Activated CD8-positive, alpha-beta T cell treated with anti-CD3 and anti-CD28 coated beads, Interleukin-2, amount 10 ng/mL, durations not matched to agents 7 days and 5 days (primary cell): ENCODE measurements at regions not wholly inside any gene's neighbourhood (a gene's known extent, or its start where the extent isn't known, plus 50 kb on each side); places are given as distances from the start of the nearest gene placed in this dataset.

ENCODE experiments used
- ATAC-seq: fragments of 150-1000 bp; cut with Tn5 transposase; one replicate; pipeline ENCODE4 v1.10.0; 2021; ENCODE audit warnings: moderate library complexity
- CTCF ChIA-PET: fragments of 350-600 bp; sonication (Branson Sonifier 250); formaldehyde crosslinking; loops from one replicate; lab custom pipeline; 2021; ENCODE audit warnings: antibody characterized with exemption; lab: Charles Lee
- POLR2A ChIA-PET: fragments of 350-600 bp; sonication (Branson Sonifier 250); formaldehyde crosslinking; loops from one replicate; lab custom pipeline; 2021; ENCODE audit warnings: antibody characterized with exemption; lab: Charles Lee
- DNase-seq: peaks from one replicate; pipeline ENCODE4 v3.0.0-alpha.2; 2020
- H3K27ac Mint-ChIP-seq: one replicate; pipeline ENCODE4 v1.8.0; 2021; ENCODE audit warnings: mild to moderate bottlenecking, mixed read lengths
- H3K27me3 Mint-ChIP-seq: one replicate; pipeline ENCODE4 v1.8.0; 2021; ENCODE audit warnings: low read depth, mixed read lengths
- H3K36me3 Mint-ChIP-seq: one replicate; pipeline ENCODE4 v1.8.0; 2021; ENCODE audit warnings: low read depth, mixed read lengths
- H3K4me1 Mint-ChIP-seq: one replicate; pipeline ENCODE4 v1.8.0; 2021; ENCODE audit warnings: low read depth, mixed read lengths
- H3K4me3 Mint-ChIP-seq: one replicate; pipeline ENCODE4 v1.8.0; 2021; ENCODE audit warnings: mild to moderate bottlenecking, mixed read lengths
- H3K9me3 Mint-ChIP-seq: one replicate; pipeline ENCODE4 v1.8.0; 2022; ENCODE audit warnings: mixed read lengths; ENCODE audit not compliant: insufficient read depth

DNA sequence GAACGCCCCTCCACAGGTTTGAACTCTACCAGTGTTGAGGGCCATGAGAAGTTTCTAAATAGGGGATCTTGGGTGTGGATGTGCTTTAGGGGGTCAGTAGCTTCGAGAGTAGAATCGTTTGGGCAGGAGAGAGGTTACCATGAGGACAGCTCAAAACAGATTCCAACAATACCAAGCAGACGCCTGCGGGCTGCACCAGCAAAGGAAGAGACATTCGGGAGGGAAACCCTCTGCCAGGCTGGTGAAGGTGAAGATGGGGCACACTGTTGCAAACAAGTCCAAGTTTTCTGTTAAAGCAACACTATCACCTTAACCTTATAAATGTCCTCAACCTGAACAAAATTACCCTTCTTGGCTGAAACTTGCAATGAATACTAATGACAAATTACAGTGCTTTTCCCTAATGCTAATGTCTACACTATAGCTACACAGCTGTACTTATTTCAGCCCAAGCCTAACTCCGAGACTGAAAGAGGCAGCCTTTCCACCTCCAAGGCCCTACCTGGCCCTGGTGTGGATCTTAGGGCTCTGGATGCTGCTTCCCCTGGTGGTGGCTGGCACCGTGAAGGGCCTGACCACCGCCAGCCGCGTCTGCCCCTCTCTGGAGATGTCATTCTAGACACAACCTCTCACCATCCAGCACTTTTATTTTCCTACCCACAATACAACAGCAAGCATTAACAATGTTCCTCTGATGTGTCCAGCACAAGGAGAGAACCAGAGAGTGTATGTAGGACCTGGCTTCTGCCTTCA is 80.1 kb downstream of the DLL1 start:
- Mint-ChIP-seq H3K9me3 (peaks cover 5% of the 10 kb centered on the region), H3K4me1 (peaks cover 6% of the 10 kb centered on the region), H3K36me3 (no peaks in the 10 kb centered on the region), H3K4me3 (no peak overlapping the region), H3K27ac (no peak overlapping the region), H3K27me3 (peaks cover 8% of the 10 kb centered on the region)
- peak; percentile 12 for DNase-seq
- ChIA-PET POLR2A (no interaction called here), CTCF (no interaction called here)
- no peak for ATAC-seq

DNA sequence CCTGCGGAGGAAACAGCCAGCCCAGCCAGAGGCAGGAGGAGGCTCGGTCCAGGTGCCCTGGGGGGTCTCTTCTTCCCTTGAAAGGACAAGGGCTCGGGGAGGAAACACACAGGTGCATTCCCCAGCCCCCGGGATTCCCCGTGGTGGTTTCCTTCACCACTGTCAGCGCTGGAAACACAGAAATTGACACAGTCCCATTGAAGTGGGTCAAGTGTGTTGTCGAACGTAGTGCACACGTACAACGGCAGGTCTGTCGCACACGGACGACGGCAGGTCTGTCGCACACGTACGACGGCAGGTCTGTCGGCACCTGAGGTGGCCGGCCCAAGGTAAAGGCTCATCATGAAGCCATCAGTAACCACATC is 80.9 kb downstream of the DLL1 start:
- DNase-seq (peak; percentile 17), ATAC-seq (no peak)
- ChIA-PET CTCF (no interaction called here), POLR2A (no interaction called here)
- Mint-ChIP-seq H3K4me3 (no peak overlapping the region), H3K9me3 (peaks cover 5% of the 10 kb centered on the region), H3K27ac (no peak overlapping the region), H3K27me3 (peaks cover 8% of the 10 kb centered on the region), H3K4me1 (peaks cover 6% of the 10 kb centered on the region), H3K36me3 (no peaks in the 10 kb centered on the region)

DNA sequence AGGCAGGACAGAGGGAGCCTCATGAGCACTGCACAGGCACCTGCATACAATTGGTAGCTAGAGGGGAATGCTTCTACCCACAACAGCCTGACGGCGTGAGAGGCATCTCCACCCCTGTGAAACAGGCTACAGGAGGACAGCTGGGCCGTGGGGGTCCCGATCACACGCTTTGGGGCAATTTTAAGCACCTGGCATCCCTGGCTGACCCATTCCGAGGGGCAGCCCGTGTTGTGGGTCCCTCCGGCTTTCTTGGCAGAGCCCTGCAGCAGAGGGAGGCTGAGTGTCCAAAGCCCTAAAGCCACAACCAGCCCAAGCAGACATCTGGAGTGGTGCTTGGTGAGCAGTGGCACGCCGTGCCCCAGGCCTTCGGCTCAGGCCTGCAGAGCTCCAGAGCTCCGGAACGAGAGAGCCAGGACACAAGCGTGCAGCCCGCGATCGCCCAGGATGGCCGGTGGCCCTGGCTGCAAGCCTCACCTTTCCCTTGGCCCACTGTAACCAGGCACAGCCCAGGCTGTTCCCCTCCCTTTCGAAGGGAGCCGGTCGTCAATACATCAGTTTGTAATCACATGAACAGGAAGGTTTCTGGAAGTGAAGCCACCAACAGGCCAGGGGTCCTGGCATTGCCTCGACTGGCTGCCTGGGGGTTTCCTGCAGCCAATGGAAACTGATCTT is 81.4 kb downstream of the DLL1 start:
- H3K27ac Mint-ChIP-seq, result no peak overlapping the region
- peaks cover 5% of the 10 kb centered on the region for H3K9me3 Mint-ChIP-seq
- ChIA-PET CTCF (no interaction called here), POLR2A (no interaction called here)
- no peak for ATAC-seq
- H3K4me3 Mint-ChIP-seq, result no peak overlapping the region
- peaks cover 6% of the 10 kb centered on the region for H3K4me1 Mint-ChIP-seq
- DNase-seq, result peak; percentile 17
- peaks cover 8% of the 10 kb centered on the region for H3K27me3 Mint-ChIP-seq
- H3K36me3 Mint-ChIP-seq, result no peaks in the 10 kb centered on the region

DNA sequence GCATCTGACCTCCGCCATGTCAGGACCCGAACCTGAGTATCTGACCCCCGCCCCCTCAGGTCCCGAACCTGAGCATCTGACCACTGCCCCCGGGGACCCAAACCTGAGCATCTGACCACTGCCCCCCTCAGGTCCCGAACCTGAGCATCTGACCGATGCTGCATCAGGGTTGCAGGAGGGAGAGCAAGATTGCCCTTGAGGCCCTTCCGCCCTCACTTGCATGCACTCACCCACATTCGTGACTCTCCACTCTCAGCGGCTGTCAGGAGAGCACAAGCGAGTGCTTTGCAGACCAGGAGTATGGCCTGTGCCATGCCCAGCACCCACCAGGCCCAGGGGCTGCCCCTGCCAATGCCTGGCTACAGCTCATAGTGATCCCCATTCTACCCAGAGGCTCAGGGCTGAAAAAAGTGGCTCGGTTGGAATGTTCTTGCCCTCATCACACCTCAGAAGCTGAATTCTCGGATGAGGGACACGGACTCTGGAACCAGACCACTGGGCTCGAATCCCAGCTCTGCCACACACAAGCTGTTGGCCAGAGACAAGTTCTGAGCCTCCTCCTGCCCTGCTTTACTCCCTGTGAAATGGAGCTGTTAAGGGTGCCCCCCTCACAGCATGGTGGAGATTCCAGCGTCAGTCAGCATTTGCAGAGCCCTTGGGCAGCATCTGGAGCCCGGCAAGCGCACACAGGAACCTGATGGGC is 82.1 kb downstream of the DLL1 start:
- Mint-ChIP-seq H3K27me3 (peaks cover 8% of the 10 kb centered on the region), H3K36me3 (peaks cover 3% of the 10 kb centered on the region), H3K4me1 (peaks cover 6% of the 10 kb centered on the region), H3K4me3 (no peak overlapping the region), H3K9me3 (peaks cover 5% of the 10 kb centered on the region), H3K27ac (no peak overlapping the region)
- ChIA-PET CTCF (no interaction called here), POLR2A (no interaction called here)
- DNase-seq (peak; percentile 15), ATAC-seq (no peak)

DNA sequence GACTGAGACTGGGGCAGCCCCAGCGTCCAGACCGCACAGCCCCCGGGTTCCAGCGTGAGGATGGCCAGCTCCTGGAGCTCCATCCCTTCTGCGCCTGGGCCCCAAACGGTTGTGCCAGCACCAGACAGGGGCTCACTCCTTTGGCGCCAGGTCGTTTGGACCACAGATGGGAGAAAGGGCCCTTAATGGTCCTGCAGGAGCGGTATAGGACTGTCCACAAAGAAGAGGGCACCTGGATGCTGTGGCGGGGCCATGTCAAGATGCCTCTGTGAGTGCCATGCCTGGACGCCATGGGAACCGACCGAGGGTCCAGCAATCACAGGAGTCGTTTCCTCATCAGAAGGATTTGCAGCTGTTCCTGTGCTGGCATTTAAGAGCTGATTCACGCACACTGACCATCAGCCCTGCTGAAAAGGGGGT is 82.7 kb downstream of the DLL1 start:
- peaks cover 3% of the 10 kb centered on the region for H3K9me3 Mint-ChIP-seq
- ATAC-seq (no peak), DNase-seq (peak; percentile 16)
- H3K27ac Mint-ChIP-seq, result no peak overlapping the region
- CTCF ChIA-PET, result no interaction called here
- POLR2A ChIA-PET, result no interaction called here
- H3K4me3 Mint-ChIP-seq, result no peak overlapping the region
- peaks cover 3% of the 10 kb centered on the region for H3K36me3 Mint-ChIP-seq
- peaks cover 6% of the 10 kb centered on the region for H3K4me1 Mint-ChIP-seq
- H3K27me3 Mint-ChIP-seq, result peaks cover 8% of the 10 kb centered on the region

DNA sequence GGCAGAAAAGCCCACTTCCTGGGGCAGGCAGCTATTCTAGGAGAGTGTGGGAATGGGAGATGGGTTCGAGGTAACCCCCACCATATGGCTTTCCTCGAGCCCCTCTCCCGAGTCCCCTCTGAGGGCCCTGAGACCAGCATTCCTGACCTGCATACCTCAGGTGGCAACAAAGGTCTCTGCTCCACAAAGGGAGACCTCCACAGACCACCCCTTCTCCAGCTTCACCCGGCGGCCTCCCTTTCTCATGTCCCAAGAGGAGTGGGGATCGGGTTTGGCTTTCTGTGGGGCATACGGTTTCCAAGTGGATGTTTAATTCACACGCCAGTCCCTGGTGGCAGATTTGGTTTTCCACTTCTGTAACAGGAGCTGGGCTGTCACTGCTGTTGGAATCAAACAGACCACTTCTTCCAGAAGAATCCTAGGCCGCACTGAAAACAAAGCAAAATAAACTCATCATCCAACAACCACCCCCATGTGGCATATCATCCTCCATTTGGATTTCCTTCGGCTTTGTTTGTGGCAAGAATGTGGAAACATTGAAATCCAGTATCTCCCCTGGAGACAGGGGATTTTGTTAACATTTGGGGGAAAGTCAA is 83.2 kb downstream of the DLL1 start:
- Mint-ChIP-seq H3K27ac (no peak overlapping the region), H3K27me3 (peaks cover 8% of the 10 kb centered on the region), H3K9me3 (peaks cover 7% of the 10 kb centered on the region), H3K36me3 (peaks cover 3% of the 10 kb centered on the region), H3K4me1 (peaks cover 6% of the 10 kb centered on the region), H3K4me3 (no peak overlapping the region)
- DNase-seq, result peak; percentile 9
- no peak for ATAC-seq
- ChIA-PET CTCF (no interaction called here), POLR2A (no interaction called here)

DNA sequence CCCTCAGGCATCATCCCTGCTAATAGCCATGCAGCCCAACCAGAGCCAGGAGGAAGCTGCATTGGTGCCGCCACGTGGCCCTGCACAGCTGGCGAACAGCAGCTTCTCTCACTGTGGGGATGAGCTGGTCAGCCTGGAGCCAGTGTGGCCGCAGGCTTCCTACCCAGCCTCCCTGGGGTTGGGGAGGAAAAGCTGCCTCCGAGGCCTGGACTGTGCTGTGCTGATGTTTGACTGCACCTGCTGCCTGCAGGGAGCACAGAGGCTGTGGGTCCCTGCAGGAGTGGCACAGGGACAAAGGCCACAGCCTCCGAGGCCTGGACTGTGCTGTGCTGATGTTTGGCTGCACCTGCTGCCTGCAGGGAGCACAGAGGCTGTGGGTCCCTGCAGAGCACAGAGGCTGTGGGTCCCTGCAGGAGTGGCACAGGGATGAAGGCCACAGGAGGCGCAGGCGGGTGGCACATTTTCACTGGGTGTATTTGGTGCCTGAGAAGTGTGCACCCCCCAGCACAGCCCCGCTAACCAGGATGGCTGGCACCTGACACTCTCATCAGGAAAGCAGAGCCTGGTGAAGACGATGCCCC is 83.9 kb downstream of the DLL1 start:
- H3K27me3 Mint-ChIP-seq, result peaks cover 6% of the 10 kb centered on the region

DNA sequence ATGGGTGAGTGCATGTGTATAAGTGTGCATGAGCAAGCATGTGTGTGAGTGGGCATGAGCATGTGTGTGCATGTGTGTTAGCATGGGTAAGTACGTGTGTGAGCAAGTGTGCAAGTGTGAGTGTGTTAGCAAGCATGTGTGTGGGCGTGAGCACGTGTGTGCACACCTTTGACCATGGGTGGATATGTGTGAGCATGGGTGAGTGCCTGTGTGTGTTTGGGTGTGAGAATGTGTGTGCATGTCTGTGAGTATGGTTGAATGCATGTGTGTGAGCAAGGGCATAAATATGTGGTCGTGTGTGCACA is 84.6 kb downstream of the DLL1 start:
- Mint-ChIP-seq H3K27ac (no peak overlapping the region), H3K36me3 (peaks cover 3% of the 10 kb centered on the region), H3K9me3 (peaks cover 7% of the 10 kb centered on the region), H3K4me3 (no peak overlapping the region), H3K4me1 (peaks cover 6% of the 10 kb centered on the region), H3K27me3 (peaks cover 6% of the 10 kb centered on the region)
- ATAC-seq (no peak), DNase-seq (peak; percentile 9)
- CTCF ChIA-PET, result no interaction called here
- POLR2A ChIA-PET, result no interaction called here

More for the DNA sequence above, 83.9 kb downstream of the DLL1 start:
- no peak overlapping the region for H3K4me3 Mint-ChIP-seq
- H3K4me1 Mint-ChIP-seq, result peaks cover 6% of the 10 kb centered on the region
- peaks cover 7% of the 10 kb centered on the region for H3K9me3 Mint-ChIP-seq
- ChIA-PET POLR2A (no interaction called here), CTCF (no interaction called here)
- peak; percentile 14 for DNase-seq
- no peak overlapping the region for H3K27ac Mint-ChIP-seq
- H3K36me3 Mint-ChIP-seq, result peaks cover 3% of the 10 kb centered on the region
- ATAC-seq, result no peak

DNA sequence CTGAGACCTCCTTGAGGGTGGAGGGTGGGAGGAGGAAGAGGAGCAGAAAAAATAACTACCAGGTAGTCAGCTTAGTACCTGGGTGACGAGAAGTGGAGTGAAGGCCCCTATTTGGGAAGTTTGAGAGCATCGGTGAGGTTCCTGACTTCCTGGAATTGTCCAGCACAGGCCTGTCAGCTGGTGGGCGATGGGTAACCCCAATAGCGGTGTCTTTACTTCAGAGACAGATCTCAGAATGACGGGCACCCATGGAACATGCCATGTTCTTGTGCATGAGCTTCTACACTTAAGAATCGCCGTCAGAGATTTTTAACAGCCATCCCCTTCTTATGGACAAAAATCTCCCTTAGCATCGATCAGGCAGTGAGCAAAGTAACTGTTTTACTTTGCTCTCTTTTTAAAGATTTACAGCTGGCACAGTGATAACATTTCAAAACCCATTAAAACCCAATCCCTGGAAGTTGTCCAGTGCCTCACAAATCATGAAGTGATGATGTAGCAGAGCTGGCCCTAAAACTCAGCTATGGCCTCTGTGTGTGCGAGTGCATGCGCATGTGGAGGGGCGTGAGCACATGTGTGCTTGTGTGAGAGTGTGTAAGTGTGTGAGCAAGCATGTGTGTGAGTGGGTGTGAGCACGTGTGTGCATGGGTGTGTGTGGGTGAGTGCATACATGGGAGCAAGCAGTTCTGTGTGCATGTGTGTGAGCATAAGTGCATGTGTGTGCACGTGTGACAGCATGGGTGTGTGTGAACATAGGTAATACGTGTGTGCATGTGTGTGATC is 85.2 kb downstream of the DLL1 start:
- ChIA-PET CTCF (no interaction called here), POLR2A (no interaction called here)
- Mint-ChIP-seq H3K36me3 (peaks cover 3% of the 10 kb centered on the region), H3K4me3 (no peak overlapping the region), H3K27me3 (peaks cover 6% of the 10 kb centered on the region), H3K27ac (no peak overlapping the region), H3K9me3 (peaks cover 7% of the 10 kb centered on the region), H3K4me1 (peaks cover 6% of the 10 kb centered on the region)
- peak; percentile 5 for DNase-seq
- ATAC-seq, result no peak

DNA sequence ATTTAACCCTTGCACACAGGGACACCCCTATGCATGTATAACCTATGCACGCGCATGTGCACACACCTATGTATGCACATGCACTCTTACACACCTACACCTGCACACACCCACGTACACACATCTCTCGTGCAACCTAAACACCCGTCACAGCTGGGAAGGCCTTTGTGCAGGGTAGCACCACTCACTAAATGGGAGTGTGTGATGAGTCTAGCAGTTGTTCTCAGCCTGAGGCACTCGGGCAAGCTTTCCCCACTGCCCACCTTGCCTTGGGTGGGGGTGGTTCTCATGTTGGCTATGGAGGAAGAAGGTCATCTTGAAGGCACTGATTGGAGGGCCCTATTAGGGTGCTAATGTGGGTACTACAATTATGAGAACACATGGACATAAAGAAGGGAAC is 85.8 kb downstream of the DLL1 start:
- CTCF ChIA-PET, result no interaction called here
- POLR2A ChIA-PET, result no interaction called here
- no peak overlapping the region for H3K27ac Mint-ChIP-seq

DNA sequence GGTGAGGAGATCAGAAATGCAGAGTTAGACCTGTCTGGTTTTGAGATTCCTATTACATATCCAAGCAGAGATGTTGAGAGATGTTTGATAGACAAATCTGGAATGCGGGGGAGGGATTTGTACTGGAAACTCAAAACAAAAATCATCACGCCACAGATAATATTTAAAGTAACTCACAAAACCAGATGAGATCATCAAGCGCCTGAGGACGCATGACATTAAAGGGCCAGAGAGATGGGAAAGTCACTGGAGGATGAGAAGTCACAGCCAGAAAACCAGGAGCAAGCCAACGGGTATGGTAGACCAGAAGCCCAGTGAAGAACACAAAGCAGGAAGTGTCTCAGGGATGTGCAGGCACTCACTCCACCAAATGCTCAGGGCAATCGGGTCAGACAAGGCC is 87.7 kb downstream of the DLL1 start:
- Mint-ChIP-seq H3K27ac (no peak overlapping the region), H3K27me3 (peaks cover 7% of the 10 kb centered on the region), H3K4me1 (peaks cover 7% of the 10 kb centered on the region), H3K9me3 (peaks cover 7% of the 10 kb centered on the region), H3K36me3 (peaks cover 3% of the 10 kb centered on the region), H3K4me3 (no peak overlapping the region)
- POLR2A ChIA-PET, result no interaction called here
- CTCF ChIA-PET, result no interaction called here
- peak; percentile 9 for DNase-seq
- ATAC-seq, result no peak

More for the DNA sequence above, 85.8 kb downstream of the DLL1 start:
- Mint-ChIP-seq H3K4me1 (peaks cover 2% of the 10 kb centered on the region), H3K9me3 (peaks cover 7% of the 10 kb centered on the region), H3K36me3 (peaks cover 3% of the 10 kb centered on the region), H3K27me3 (peaks cover 1% of the 10 kb centered on the region), H3K4me3 (no peak overlapping the region)
- peak; percentile 9 for DNase-seq
- no peak for ATAC-seq
